ENCODE measurements at regions not wholly inside any gene's neighbourhood (a gene's known extent, or its start where the extent isn't known, plus 50 kb on each side); places are given as distances from the start of the nearest gene placed in this dataset.

DNA sequence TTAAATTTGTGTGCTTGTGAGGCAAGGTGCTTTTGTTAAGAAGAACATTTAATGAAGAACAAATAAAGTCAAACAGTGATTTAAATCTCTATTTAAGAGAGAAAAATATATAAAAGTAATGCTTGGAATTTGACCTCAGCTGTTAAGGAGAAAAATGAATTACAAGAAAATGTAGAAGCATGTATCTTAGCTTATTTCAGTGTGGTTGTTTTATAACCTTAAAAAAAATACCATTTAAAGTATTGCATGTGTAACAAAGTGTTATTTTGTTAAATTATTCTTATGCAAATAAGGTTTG lies 537.0 kb upstream of the SPRY2 start:
- TF ChIP-seq EZH2 (IDR thresholded peaks at IDR 0.05; ENCODE audit: low read depth, unreplicated experiment) (no peak), POLR2AphosphoS5 (IDR thresholded peaks at IDR 0.05; ENCODE audit: low read depth) (no peak), EZH2phosphoT487 (IDR thresholded peaks at IDR 0.05; ENCODE audit: unreplicated experiment) (no peak), NANOG (IDR thresholded peaks at IDR 0.05; ENCODE audit: borderline replicate concordance) (no peak), JUNB (IDR thresholded peaks at IDR 0.05; ENCODE audit: unreplicated experiment) (no peak), CREB1 (CRISPR knock-in tag; IDR thresholded peaks at IDR 0.05; ENCODE audit: low read depth) (no peak), ZNF331 (CRISPR knock-in tag; IDR thresholded peaks at IDR 0.05; ENCODE audit: low read depth) (no peak), ZNF114 (CRISPR knock-in tag; IDR thresholded peaks at IDR 0.05) (no peak)
- TF ChIP-seq, protein P1, sequence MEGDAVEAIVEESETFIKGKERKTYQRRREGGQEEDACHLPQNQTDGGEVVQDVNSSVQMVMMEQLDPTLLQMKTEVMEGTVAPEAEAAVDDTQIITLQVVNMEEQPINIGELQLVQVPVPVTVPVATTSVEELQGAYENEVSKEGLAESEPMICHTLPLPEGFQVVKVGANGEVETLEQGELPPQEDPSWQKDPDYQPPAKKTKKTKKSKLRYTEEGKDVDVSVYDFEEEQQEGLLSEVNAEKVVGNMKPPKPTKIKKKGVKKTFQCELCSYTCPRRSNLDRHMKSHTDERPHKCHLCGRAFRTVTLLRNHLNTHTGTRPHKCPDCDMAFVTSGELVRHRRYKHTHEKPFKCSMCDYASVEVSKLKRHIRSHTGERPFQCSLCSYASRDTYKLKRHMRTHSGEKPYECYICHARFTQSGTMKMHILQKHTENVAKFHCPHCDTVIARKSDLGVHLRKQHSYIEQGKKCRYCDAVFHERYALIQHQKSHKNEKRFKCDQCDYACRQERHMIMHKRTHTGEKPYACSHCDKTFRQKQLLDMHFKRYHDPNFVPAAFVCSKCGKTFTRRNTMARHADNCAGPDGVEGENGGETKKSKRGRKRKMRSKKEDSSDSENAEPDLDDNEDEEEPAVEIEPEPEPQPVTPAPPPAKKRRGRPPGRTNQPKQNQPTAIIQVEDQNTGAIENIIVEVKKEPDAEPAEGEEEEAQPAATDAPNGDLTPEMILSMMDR (conservative IDR thresholded peaks at IDR 0.05; ENCODE audit: low read depth in 2 of 2): no peak
- TF ChIP-seq, protein P2, sequence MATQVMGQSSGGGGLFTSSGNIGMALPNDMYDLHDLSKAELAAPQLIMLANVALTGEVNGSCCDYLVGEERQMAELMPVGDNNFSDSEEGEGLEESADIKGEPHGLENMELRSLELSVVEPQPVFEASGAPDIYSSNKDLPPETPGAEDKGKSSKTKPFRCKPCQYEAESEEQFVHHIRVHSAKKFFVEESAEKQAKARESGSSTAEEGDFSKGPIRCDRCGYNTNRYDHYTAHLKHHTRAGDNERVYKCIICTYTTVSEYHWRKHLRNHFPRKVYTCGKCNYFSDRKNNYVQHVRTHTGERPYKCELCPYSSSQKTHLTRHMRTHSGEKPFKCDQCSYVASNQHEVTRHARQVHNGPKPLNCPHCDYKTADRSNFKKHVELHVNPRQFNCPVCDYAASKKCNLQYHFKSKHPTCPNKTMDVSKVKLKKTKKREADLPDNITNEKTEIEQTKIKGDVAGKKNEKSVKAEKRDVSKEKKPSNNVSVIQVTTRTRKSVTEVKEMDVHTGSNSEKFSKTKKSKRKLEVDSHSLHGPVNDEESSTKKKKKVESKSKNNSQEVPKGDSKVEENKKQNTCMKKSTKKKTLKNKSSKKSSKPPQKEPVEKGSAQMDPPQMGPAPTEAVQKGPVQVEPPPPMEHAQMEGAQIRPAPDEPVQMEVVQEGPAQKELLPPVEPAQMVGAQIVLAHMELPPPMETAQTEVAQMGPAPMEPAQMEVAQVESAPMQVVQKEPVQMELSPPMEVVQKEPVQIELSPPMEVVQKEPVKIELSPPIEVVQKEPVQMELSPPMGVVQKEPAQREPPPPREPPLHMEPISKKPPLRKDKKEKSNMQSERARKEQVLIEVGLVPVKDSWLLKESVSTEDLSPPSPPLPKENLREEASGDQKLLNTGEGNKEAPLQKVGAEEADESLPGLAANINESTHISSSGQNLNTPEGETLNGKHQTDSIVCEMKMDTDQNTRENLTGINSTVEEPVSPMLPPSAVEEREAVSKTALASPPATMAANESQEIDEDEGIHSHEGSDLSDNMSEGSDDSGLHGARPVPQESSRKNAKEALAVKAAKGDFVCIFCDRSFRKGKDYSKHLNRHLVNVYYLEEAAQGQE (IDR thresholded peaks at IDR 0.05; ENCODE audit: unreplicated experiment): no peak
